Panc1 (cell line): ENCODE measurements at regions not wholly inside any gene's neighbourhood (a gene's known extent, or its start where the extent isn't known, plus 50 kb on each side); places are given as distances from the start of the nearest gene placed in this dataset.

Source experiments
- ATAC-seq: fragments of 200-7000 bp; cut with Tn5 transposase; 2 replicates; pipeline ENCODE4 v1.9.1; 2020; ENCODE audit warnings: mild to moderate bottlenecking, moderate library complexity
- BruUV-seq: library from RNA; stranded (reverse); fragments of 400-500 nt; replicated peaks from 2 replicates; lab custom pipeline; 2021; lab: Mats Ljungman, UMichigan
- CTCF ChIA-PET: fragments of 300-600 bp; sonication (Branson Sonifier 250); formaldehyde crosslinking; loops from one replicate; lab custom pipeline; 2022; ENCODE audit warnings: antibody characterized with exemption; lab: Charles Lee
- POLR2A ChIA-PET: fragments of 300-600 bp; sonication (Branson Sonifier 250); formaldehyde crosslinking; loops from one replicate; lab custom pipeline; 2022; ENCODE audit warnings: antibody characterized with exemption; lab: Charles Lee
- DNase-seq: peaks from one replicate; pipeline ENCODE4 v3.0.0-alpha.2; 2010; ENCODE audit warnings: low read depth, low spot score
- H3K27ac ChIP-seq: 2 replicates; pipeline ENCODE4 v1.5.1; 2011; ENCODE audit warnings: mild to moderate bottlenecking, low read length, inconsistent platforms
- H3K27me3 ChIP-seq: fragments of 200-500 bp; sonication (Bioruptor generic); 2 replicates; pipeline ENCODE4 v1.6.0; 2014; ENCODE audit warnings: low read length, inconsistent platforms; ENCODE audit not compliant: control insufficient read depth, insufficient read depth
- H3K36me3 ChIP-seq: fragments of 200-500 bp; sonication (Bioruptor generic); 2 replicates; pipeline ENCODE4 v1.5.1; 2014; ENCODE audit warnings: inconsistent platforms, mild to moderate bottlenecking, low read length, moderate library complexity; ENCODE audit not compliant: control insufficient read depth, insufficient read depth
- H3K4me1 ChIP-seq: 2 replicates; pipeline ENCODE4 v1.5.1; 2011; ENCODE audit warnings: inconsistent platforms, mild to moderate bottlenecking, low read length, moderate library complexity; ENCODE audit not compliant: control insufficient read depth, insufficient read depth
- H3K4me3 ChIP-seq, 2 experiments: 2 replicates each; pipeline ENCODE4 v1.5.1; 2011 to 2012; ENCODE audit warnings: low read depth in 2 of 2, low read length in 2 of 2, mild to moderate bottlenecking in 2 of 2, inconsistent platforms in 1 of 2, moderate library complexity in 1 of 2
- H3K9me3 ChIP-seq: fragments of 200-500 bp; sonication (Bioruptor generic); 2 replicates; pipeline ENCODE4 v1.5.1; 2014; ENCODE audit warnings: low read depth, mild to moderate bottlenecking, inconsistent platforms, low read length, moderate library complexity; ENCODE audit not compliant: control insufficient read depth, insufficient read depth
- POLR2AphosphoS5 ChIP-seq: IDR thresholded peaks from 2 replicates; pipeline ENCODE4 v1.6.1; 2012; ENCODE audit warnings: mild to moderate bottlenecking, low read depth, low read length, moderate library complexity
- SIN3A ChIP-seq: IDR thresholded peaks from 2 replicates; pipeline ENCODE4 v1.6.1; 2012; ENCODE audit warnings: low read depth, mild to moderate bottlenecking, low read length, moderate library complexity, borderline replicate concordance; ENCODE audit not compliant: insufficient read depth
- TCF7L2 ChIP-seq: IDR thresholded peaks from 2 replicates; pipeline ENCODE4 v1.6.1; 2011; ENCODE audit warnings: mild to moderate bottlenecking, low read depth, low read length, inconsistent platforms
- in situ Hi-C: cut with HindIII; loops from 2 replicates; pipeline ENCODE4 v1.10.0; 2016; ENCODE audit warnings: low sequenced_read_pairs, low pct_unique_long_range_greater_than_20kb
- intact Hi-C: fragments of 100-400 bp; cut with micrococcal nuclease; formaldehyde crosslinking; loops from one replicate; pipeline ENCODE4 v1.10.0; 2022; ENCODE audit not compliant: unreplicated experiment
- TF ChIP-seq, protein P1 (sequence below): fragments of 450-650 bp; IDR thresholded peaks from 2 replicates; pipeline ENCODE4 v1.5.1; 2017; ENCODE audit warnings: mild to moderate bottlenecking
- TF ChIP-seq, protein P2 (sequence below), 2 experiments: IDR thresholded peaks; 2 replicates each; pipeline ENCODE4 v1.6.1; 2011 to 2012; ENCODE audit warnings: low read depth in 2 of 2, control low read depth in 1 of 2, low read length in 1 of 2, mild to moderate bottlenecking in 1 of 2, moderate library complexity in 1 of 2; ENCODE audit not compliant: insufficient read depth in 1 of 2

DNA sequence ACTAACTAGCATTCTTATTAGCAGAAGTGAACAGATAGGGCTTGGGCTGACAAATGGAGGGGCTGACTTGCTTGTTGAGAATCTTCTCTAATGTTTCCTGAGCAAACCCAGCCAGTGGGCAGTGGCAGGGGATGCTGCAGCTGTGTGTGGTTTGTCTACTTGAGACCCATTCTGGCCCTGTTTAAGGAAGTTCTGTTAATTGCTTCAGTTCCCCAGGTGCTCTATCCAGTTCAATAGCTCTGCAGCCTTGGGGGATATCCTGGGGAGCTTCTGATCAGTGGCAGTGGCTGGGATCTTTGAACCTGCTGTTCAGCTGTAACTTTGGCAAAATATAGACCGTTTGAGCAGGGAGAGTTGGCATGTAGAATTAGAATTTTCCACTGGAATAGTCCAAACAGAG is 137.4 kb downstream of the ZNF326 start:
- no peaks in the 10 kb centered on the region for H3K9me3 ChIP-seq
- in situ Hi-C loops = no loop called here
- DNase-seq (no peak), ATAC-seq (no peak)
- no peak overlapping the region for H3K27ac ChIP-seq
- H3K36me3 ChIP-seq = no peaks in the 10 kb centered on the region
- TF ChIP-seq SIN3A (no peak), POLR2AphosphoS5 (no peak), TCF7L2 (no peak)
- TF ChIP-seq, protein P1, sequence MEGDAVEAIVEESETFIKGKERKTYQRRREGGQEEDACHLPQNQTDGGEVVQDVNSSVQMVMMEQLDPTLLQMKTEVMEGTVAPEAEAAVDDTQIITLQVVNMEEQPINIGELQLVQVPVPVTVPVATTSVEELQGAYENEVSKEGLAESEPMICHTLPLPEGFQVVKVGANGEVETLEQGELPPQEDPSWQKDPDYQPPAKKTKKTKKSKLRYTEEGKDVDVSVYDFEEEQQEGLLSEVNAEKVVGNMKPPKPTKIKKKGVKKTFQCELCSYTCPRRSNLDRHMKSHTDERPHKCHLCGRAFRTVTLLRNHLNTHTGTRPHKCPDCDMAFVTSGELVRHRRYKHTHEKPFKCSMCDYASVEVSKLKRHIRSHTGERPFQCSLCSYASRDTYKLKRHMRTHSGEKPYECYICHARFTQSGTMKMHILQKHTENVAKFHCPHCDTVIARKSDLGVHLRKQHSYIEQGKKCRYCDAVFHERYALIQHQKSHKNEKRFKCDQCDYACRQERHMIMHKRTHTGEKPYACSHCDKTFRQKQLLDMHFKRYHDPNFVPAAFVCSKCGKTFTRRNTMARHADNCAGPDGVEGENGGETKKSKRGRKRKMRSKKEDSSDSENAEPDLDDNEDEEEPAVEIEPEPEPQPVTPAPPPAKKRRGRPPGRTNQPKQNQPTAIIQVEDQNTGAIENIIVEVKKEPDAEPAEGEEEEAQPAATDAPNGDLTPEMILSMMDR = no peak
- TF ChIP-seq, protein P2, sequence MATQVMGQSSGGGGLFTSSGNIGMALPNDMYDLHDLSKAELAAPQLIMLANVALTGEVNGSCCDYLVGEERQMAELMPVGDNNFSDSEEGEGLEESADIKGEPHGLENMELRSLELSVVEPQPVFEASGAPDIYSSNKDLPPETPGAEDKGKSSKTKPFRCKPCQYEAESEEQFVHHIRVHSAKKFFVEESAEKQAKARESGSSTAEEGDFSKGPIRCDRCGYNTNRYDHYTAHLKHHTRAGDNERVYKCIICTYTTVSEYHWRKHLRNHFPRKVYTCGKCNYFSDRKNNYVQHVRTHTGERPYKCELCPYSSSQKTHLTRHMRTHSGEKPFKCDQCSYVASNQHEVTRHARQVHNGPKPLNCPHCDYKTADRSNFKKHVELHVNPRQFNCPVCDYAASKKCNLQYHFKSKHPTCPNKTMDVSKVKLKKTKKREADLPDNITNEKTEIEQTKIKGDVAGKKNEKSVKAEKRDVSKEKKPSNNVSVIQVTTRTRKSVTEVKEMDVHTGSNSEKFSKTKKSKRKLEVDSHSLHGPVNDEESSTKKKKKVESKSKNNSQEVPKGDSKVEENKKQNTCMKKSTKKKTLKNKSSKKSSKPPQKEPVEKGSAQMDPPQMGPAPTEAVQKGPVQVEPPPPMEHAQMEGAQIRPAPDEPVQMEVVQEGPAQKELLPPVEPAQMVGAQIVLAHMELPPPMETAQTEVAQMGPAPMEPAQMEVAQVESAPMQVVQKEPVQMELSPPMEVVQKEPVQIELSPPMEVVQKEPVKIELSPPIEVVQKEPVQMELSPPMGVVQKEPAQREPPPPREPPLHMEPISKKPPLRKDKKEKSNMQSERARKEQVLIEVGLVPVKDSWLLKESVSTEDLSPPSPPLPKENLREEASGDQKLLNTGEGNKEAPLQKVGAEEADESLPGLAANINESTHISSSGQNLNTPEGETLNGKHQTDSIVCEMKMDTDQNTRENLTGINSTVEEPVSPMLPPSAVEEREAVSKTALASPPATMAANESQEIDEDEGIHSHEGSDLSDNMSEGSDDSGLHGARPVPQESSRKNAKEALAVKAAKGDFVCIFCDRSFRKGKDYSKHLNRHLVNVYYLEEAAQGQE (IDR thresholded peaks at IDR 0.05; ENCODE audit: insufficient read depth in 1 of 2, low read depth in 2 of 2, low read length in 1 of 2) = no peak
- intact Hi-C loops = loop anchor here (10.0 kb wide), 1 partner anchor 442 kb away; no protein-coding TSS in a partner anchor
- no peak overlapping the region for H3K4me3 ChIP-seq
- BruUV-seq = no TSS peak
- H3K4me1 ChIP-seq = no peaks in the 10 kb centered on the region
- H3K27me3 ChIP-seq = peaks cover 7% of the 10 kb centered on the region; the same call in 1 of the 2 replicates
- CTCF ChIA-PET = interaction anchor here (0.6 to 1.0 kb wide), 2 partner anchors 25 to 589 kb away, joined by 4 read pairs; no protein-coding TSS in a partner anchor
- POLR2A ChIA-PET = no interaction called here

DNA sequence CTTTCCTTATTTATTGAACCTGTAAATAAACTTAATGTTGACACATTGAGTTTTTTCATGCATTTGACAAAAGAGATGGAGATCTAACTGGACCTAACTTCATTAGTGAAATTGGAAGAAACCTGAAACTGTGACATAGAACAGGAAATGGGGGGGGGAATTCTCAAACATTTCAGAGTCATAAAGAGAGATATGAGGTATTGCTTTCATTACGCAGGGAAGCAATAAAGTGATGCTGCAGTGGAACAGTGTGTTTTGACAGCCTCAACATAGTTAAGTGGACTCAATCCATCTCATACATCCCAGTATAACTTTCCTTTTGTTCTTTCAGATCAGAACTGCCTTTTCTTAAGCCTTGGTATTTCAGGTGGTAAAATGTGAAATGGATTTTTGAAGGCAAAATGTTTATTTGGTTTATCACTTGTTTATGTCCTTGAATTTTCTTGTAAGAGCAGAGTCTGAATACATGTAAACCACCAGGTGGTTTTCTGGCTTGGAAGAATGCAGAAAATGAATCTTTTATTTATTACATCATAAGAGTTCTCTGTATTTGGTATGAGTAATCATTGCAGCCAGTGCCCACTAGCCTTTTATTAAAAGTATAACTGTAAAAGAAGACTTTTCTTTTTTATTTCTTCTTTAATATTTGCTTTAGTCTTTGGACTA is 132.5 kb downstream of the ZNF326 start:
- H3K36me3 ChIP-seq = no peaks in the 10 kb centered on the region
- H3K4me1 ChIP-seq = no peaks in the 10 kb centered on the region
- H3K27me3 ChIP-seq = peaks cover 7% of the 10 kb centered on the region; the same call in 1 of the 2 replicates
- intact Hi-C loops (no loop called here), in situ Hi-C loops (no loop called here)
- no peak for ATAC-seq
- TF ChIP-seq TCF7L2 (no peak), SIN3A (no peak), POLR2AphosphoS5 (no peak)
- TF ChIP-seq, protein P2 (IDR thresholded peaks at IDR 0.05; ENCODE audit: insufficient read depth in 1 of 2, low read depth in 2 of 2, low read length in 1 of 2) = no peak
- TF ChIP-seq, protein P1 = no peak
- BruUV-seq = no TSS peak
- no peak for DNase-seq
- ChIA-PET POLR2A (no interaction called here), CTCF (no interaction called here)
- H3K9me3 ChIP-seq = no peaks in the 10 kb centered on the region
- H3K4me3 ChIP-seq = no peak overlapping the region
- H3K27ac ChIP-seq = no peak overlapping the region
